ENCODE measurements at regions not wholly inside any gene's neighbourhood (a gene's known extent, or its start where the extent isn't known, plus 50 kb on each side); places are given as distances from the start of the nearest gene placed in this dataset.

- H3K4me1 ChIP-seq (ENCODE audit: insufficient read depth, low read length, poor library complexity, severe bottlenecking), result no peaks in the 10 kb centered on the region
- H3K36me3 ChIP-seq (ENCODE audit: insufficient read depth, low read length), result peaks cover 27% of the 10 kb centered on the region
- intact Hi-C loops (cut with micrococcal nuclease; ENCODE audit: unreplicated experiment), result no loop called here
- no peak overlapping the region for H3K27ac ChIP-seq (ENCODE audit: low read depth, low read length, poor library complexity, severe bottlenecking)
- no peaks in the 10 kb centered on the region for H3K9me2 ChIP-seq (ENCODE audit: insufficient read depth, low read length)
- DNase-seq (ENCODE audit: low spot score), result no peak
- ChIA-PET CTCF (ENCODE audit: unreplicated experiment) (interaction anchor here (0.8 kb wide), 1 partner anchor 17 kb away, joined by 3 read pairs; no protein-coding TSS in a partner anchor), POLR2A (interaction anchor here (0.6 kb wide), 1 partner anchor 133 kb away, joined by 3 read pairs; no protein-coding TSS in a partner anchor)
- H3K79me2 ChIP-seq (ENCODE audit: insufficient read depth, low read depth, low read length), result no peaks in the 10 kb centered on the region
- H3K9me3 ChIP-seq (ENCODE audit: low read length), result no peaks in the 10 kb centered on the region
- H3K4me3 ChIP-seq (ENCODE audit: low read depth, low read length, poor library complexity, severe bottlenecking), result no peak overlapping the region
- no peaks in the 10 kb centered on the region for H4K20me1 ChIP-seq (ENCODE audit: insufficient read depth, low read length)
- no peak overlapping the region for H3K4me2 ChIP-seq (ENCODE audit: low read length)
- no TSS peak for BruUV-seq (replicated peaks)
- TF ChIP-seq CTCF (conservative IDR thresholded peaks at IDR 0.05; ENCODE audit: low read length) (no peak), EZH2phosphoT487 (IDR thresholded peaks at IDR 0.05; ENCODE audit: borderline replicate concordance, low read depth, low read length) (no peak)
- no peak overlapping the region for H2AFZ ChIP-seq (ENCODE audit: low read length)
Observed at GRCh38 chr6:156376091-156376490, 401.1 kb upstream of the ARID1B start.

DNA sequence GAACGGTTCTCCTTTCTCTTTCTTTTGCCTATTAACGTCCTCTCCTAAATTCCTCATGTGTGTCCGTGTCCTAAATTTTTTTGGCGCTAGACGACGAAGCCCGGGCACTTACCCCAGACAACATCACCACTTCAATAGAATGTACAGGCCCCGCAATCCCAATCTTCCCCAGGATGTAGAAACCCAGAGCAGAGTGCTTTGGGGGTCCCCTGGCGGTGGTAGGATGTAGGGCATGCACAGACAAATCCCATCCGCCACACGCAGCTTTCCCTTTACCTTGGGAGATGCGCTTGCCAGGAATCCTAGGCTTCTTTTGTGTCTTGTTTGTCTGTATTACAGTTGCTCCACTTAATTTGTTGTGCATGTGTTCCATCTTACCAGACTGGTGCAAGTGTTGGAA lies 417.3 kb upstream of the ARID1B start:
- ChIA-PET CTCF (ENCODE audit: unreplicated experiment) (no interaction called here), POLR2A (no interaction called here)
- Histone ChIP-seq H3K4me3 (ENCODE audit: low read depth, low read length, poor library complexity, severe bottlenecking) (no peak overlapping the region), H3K36me3 (ENCODE audit: insufficient read depth, low read length) (peaks cover 41% of the 10 kb centered on the region), H3K9me2 (ENCODE audit: insufficient read depth, low read length) (no peaks in the 10 kb centered on the region), H4K20me1 (ENCODE audit: insufficient read depth, low read length) (no peaks in the 10 kb centered on the region), H3K79me2 (ENCODE audit: insufficient read depth, low read depth, low read length) (no peaks in the 10 kb centered on the region), H3K4me2 (ENCODE audit: low read length) (no peak overlapping the region), H3K27ac (ENCODE audit: low read depth, low read length, poor library complexity, severe bottlenecking) (no peak overlapping the region), H3K9me3 (ENCODE audit: low read length) (no peaks in the 10 kb centered on the region; the same call in 1 of the 2 replicates), H2AFZ (ENCODE audit: low read length) (no peak overlapping the region), H3K4me1 (ENCODE audit: insufficient read depth, low read length, poor library complexity, severe bottlenecking) (no peaks in the 10 kb centered on the region)
- DNase-seq (ENCODE audit: low spot score), result no peak
- no peak for TF ChIP-seq CTCF (conservative IDR thresholded peaks at IDR 0.05; ENCODE audit: low read length)
- no peak for TF ChIP-seq EZH2phosphoT487 (IDR thresholded peaks at IDR 0.05; ENCODE audit: borderline replicate concordance, low read depth, low read length)
- intact Hi-C loops (cut with micrococcal nuclease; ENCODE audit: unreplicated experiment), result no loop called here
- no TSS peak for BruUV-seq (replicated peaks)

DNA sequence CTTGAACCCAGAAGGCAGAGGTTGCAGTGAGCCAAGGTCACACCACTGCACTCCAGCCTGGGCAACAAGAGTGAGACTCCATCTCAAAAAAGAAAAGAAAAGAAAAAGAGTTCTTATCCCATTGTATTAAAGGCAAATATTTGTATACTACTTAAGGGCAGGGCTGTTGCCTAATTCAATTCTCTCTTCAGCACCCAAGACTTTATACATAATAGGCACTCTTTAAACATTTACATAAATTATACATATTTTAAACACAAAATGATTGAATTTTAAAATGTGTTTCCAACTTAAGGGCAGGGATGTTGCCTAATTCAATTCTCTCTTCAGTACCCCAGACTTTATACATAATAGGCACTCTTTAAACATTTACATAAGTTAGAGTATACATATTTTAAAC lies 424.3 kb upstream of the ARID1B start:
- BruUV-seq (replicated peaks), result no TSS peak
- no peak overlapping the region for H3K4me3 ChIP-seq (ENCODE audit: low read depth, low read length, poor library complexity, severe bottlenecking)

More for the DNA sequence above, 424.3 kb upstream of the ARID1B start:
- Histone ChIP-seq H3K9me3 (ENCODE audit: low read length) (no peaks in the 10 kb centered on the region; the same call in 1 of the 2 replicates), H3K9me2 (ENCODE audit: insufficient read depth, low read length) (no peaks in the 10 kb centered on the region), H2AFZ (ENCODE audit: low read length) (no peak overlapping the region), H4K20me1 (ENCODE audit: insufficient read depth, low read length) (no peaks in the 10 kb centered on the region), H3K4me1 (ENCODE audit: insufficient read depth, low read length, poor library complexity, severe bottlenecking) (no peaks in the 10 kb centered on the region), H3K79me2 (ENCODE audit: insufficient read depth, low read depth, low read length) (no peaks in the 10 kb centered on the region), H3K4me2 (ENCODE audit: low read length) (no peak overlapping the region), H3K27ac (ENCODE audit: low read depth, low read length, poor library complexity, severe bottlenecking) (no peak overlapping the region), H3K36me3 (ENCODE audit: insufficient read depth, low read length) (peaks cover 24% of the 10 kb centered on the region)
- CTCF ChIA-PET (ENCODE audit: unreplicated experiment), result no interaction called here
- intact Hi-C loops (cut with micrococcal nuclease; ENCODE audit: unreplicated experiment), result no loop called here
- DNase-seq (ENCODE audit: low spot score), result no peak
- POLR2A ChIA-PET, result no interaction called here
- TF ChIP-seq CTCF (conservative IDR thresholded peaks at IDR 0.05; ENCODE audit: low read length) (no peak), EZH2phosphoT487 (IDR thresholded peaks at IDR 0.05; ENCODE audit: borderline replicate concordance, low read depth, low read length) (no peak)

All from OCI-LY7 (cell line).